ENCODE measurements at regions not wholly inside any gene's neighbourhood (a gene's known extent, or its start where the extent isn't known, plus 50 kb on each side); places are given as distances from the start of the nearest gene placed in this dataset.

DNA sequence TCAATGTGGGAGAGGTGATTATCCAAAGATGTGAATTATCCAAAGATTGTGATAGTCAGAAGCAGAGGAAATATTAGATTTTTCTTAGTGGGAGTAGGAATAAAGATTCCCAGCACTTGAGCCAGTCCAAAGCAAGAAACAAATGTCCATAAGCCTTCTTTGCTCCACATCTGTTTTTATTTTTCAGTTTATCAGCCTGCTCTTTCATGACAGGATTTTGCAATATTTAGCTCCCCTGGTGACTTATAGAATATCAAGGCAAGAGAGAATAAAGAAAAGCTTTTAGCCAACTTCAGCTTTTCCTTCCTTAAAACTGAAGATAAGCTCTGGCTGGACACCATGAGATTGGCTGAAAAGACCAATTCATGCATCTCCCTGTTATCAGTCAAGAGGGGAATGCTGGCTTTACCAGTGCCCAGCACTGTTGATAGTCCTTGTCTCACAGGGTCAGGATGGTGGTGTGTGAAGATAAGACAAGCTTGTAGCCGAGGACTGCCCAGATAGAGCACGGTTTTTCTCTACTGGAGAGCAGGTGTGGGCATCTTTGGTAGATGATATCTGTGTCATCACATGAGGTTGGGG, 706.5 kb downstream of the KCNJ2 start:
- ATAC-seq (ENCODE audit: low read depth) (no peak), DNase-seq (no peak)
- dilution Hi-C loops (cut with HindIII; ENCODE audit: low sequenced_read_pairs, unreplicated experiment) (no loop called here), in situ Hi-C loops (cut with MboI; ENCODE audit: low sequenced_read_pairs) (no loop called here), intact Hi-C loops (cut with micrococcal nuclease) (no loop called here)
- Histone ChIP-seq H3K9ac (ENCODE audit: low read depth, low read length) (no peak overlapping the region), H2AFZ (replicated peaks; ENCODE audit: low read length, poor library complexity) (no peak overlapping the region), H3K36me3 (ENCODE audit: control insufficient read depth, insufficient read depth, low read length) (no peaks in the 10 kb centered on the region), H2BK5ac (ENCODE audit: low read depth, low read length, poor library complexity, severe bottlenecking) (no peak overlapping the region), H2BK120ac (ENCODE audit: low read depth, low read length) (no peak overlapping the region), H3K23ac (ENCODE audit: low read depth, low read length) (no peak overlapping the region), H2AK9ac (replicated peaks; ENCODE audit: low read depth, low read length, poor library complexity) (no peak overlapping the region), H3K4ac (ENCODE audit: low read depth, low read length) (no peak overlapping the region), H3K4me3 (ENCODE audit: insufficient read depth, low read depth, low read length) (no peak overlapping the region), H2AK5ac (ENCODE audit: low read depth, low read length) (no peak overlapping the region), H4K8ac (ENCODE audit: low read depth in 2 of 2, low read length in 2 of 2) (no peak overlapping the region), H4K20me1 (ENCODE audit: insufficient read depth, low read length) (no peaks in the 10 kb centered on the region), H2BK15ac (ENCODE audit: low read depth, low read length) (no peak overlapping the region), H3K9me3 (ENCODE audit: control insufficient read depth, insufficient read depth, low read length) (no peaks in the 10 kb centered on the region), H4K91ac (ENCODE audit: insufficient read depth, low read depth, low read length) (no peak overlapping the region), H2BK20ac (ENCODE audit: low read depth, low read length) (no peak overlapping the region), H3K56ac (ENCODE audit: extremely low read depth, insufficient read depth, low read length) (no peak overlapping the region), H4K5ac (ENCODE audit: low read depth, low read length) (no peak overlapping the region), H3K9me1 (ENCODE audit: insufficient read depth, low read length) (no peaks in the 10 kb centered on the region), H3K4me2 (ENCODE audit: low read depth, low read length) (no peak overlapping the region), H3K27me3 (ENCODE audit: control insufficient read depth, insufficient read depth, low read length) (no peaks in the 10 kb centered on the region), H3K14ac (replicated peaks; ENCODE audit: low read depth, low read length) (no peak overlapping the region), H3K27ac (ENCODE audit: insufficient read depth, low read length) (no peak overlapping the region), H3K4me1 (ENCODE audit: control insufficient read depth, insufficient read depth, low read length) (no peaks in the 10 kb centered on the region), H3K79me1 (ENCODE audit: low read depth in 1 of 2, low read length in 2 of 2) (no peaks in the 10 kb centered on the region), H3K18ac (ENCODE audit: low read depth, low read length) (no peak overlapping the region)
- CTCF ChIA-PET = interaction anchor here (0.9 kb wide), 1 partner anchor 18 kb away, joined by 3 read pairs; no protein-coding TSS in a partner anchor
- BruUV-seq (replicated peaks) = no TSS peak
- no peak for TF ChIP-seq CEBPB (IDR thresholded peaks at IDR 0.05; ENCODE audit: low read depth, low read length)
- no peak for TF ChIP-seq MAZ (IDR thresholded peaks at IDR 0.05; ENCODE audit: borderline replicate concordance, low read depth, low read length)
- TF ChIP-seq MXI1 (IDR thresholded peaks at IDR 0.05; ENCODE audit: borderline replicate concordance, low read depth, low read length) = no peak
- TF ChIP-seq POLR2A (IDR thresholded peaks at IDR 0.05; ENCODE audit: low read depth, low read length) = no peak
- POLR2A ChIA-PET (ENCODE audit: unreplicated experiment) = no interaction called here
- WGBS, 2 experiments (ENCODE audit: extremely low coverage in 2 of 2, insufficient read length in 1 of 2) = no CpG with 5 or more reads among the region's 2 CpGs

Measured in IMR-90 (cell line).